ENCODE measurements at regions not wholly inside any gene's neighbourhood (a gene's known extent, or its start where the extent isn't known, plus 50 kb on each side); places are given as distances from the start of the nearest gene placed in this dataset.
"Not testable (repeated sequence)": the region's sequence is repeated elsewhere in the genome, so short reads cannot be mapped to it uniquely, and the experiment has no call there.

DNA sequence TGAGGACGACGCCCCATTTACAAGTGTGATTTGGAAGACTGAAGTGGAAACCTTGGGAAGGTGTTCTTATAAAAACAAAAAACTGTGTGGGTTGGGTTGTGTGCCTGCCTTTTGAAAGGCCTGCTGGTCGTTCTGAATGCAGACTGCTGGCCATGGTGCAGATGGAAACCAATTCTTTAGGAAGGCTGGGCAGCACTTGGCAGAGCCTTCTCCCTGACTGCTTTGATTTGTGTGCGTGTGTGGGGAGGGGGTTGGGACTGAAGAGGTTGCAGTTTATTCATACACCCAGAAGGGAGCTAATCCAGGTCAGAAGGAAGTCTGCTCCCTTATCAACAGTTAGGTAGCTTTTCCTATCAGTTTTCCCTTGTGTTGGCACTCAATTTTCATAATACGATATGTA lies 288.7 kb downstream of the SOX2 start:
- no peak for DNase-seq

DNA sequence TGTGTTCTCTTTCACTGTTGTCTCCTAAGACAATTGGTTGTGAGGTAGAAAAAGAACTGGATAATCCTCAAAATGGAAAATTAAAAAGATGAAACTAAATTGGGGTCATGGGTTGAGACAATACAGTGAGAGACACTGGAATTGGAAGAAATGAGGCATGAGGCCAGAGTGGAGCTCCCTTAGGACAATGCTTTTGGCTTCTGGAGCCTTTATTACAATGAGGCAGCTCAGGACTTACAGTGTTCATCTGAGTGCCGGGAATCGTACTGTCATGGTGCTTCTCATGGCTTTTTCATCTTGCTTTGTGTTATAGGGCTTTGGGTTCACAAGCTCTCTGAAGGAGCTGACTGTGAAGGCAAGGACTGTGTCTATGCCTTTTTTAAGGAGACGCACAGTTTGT lies 293.5 kb downstream of the SOX2 start:
- DNase-seq = no peak

DNA sequence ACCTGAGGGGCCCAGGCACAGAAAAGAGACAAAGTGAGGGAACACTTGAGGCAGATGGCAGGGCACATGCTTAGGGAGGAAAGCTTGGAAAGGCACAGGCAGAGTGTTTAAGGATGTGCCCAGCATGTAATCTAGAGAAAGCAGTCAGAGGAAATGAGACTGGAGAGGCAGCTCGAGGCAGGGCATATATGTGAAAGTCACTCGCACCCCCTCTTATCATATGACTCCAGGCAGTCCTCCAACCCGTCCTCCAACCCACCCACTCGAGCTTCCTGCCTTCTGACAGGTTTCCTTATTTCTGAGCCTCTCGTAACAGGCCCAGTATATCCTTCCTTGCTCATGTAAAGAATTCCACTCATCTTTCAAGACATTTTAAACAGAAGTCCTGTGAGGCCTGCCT lies 294.0 kb downstream of the SOX2 start:
- no peak for DNase-seq

- DNase-seq = no peak
Measured at GRCh38 chr3:182006431-182006830, 294.7 kb downstream of the SOX2 start.

- no peak for DNase-seq
Measured at GRCh38 chr3:182007441-182007840, 295.7 kb downstream of the SOX2 start.

GRCh38 chr3:182018361-182018760 lies 306.6 kb downstream of the SOX2 start:
- no peak for DNase-seq

DNA sequence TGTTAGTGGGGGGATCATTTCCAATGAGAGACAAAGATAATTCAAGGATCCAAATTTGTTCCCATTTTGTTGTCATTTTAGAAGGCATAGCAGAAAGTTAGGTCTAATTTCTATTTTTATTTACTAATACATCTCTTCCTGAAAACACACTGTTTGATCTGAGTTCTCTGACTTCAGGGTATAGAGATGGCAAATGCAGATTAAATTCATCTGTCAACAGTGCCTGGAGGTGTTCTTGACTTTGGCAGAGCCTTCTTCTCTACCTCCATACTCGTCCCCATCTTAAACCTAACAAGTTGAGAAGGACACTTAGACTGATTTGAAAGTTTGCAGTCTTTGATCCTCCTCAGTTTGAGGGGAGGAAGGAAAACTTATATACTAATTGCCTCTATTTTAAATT lies 308.2 kb downstream of the SOX2 start:
- DNase-seq = no peak

DNA sequence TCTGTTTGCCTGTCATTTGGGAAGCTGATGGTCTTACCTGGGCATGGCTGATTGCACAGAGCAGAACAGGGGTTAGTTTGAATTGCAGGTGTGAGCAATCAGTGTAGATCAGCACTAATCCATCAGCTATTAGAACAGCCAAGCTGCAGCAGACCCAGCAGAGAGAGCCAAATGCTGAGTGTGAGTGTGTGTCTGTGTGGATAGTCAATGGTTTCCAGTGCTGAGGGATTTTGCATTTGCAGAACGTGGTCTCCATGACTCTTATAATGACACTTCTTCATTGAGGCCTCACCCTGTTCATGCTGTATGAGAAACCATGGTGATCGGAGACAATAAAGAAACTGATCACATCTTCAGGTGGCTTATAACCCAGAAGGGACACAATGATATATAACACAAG lies 312.1 kb downstream of the SOX2 start:
- no peak for DNase-seq

DNA sequence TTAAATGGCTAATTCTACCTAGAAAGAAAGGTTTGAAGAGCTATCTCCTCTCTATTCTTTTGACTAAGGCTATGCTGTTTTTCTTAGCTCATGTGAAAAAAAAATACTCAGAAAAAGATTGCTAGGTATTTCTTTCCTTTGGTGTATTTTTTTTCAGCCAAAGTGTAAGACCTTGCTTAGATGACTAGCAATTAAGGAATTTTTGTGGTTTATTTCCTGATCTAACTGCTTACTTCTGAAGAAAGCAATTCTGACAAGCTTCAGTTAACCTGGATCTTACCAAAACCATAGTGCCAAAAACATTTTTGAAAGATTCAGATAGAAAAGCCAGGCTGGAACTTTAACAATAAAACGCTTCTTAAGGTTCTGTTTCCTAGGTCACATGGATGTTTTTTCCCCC lies 315.6 kb downstream of the SOX2 start:
- no peak for DNase-seq

- DNase-seq = no peak
Measured at GRCh38 chr3:182028081-182028480, 316.4 kb downstream of the SOX2 start.

DNA sequence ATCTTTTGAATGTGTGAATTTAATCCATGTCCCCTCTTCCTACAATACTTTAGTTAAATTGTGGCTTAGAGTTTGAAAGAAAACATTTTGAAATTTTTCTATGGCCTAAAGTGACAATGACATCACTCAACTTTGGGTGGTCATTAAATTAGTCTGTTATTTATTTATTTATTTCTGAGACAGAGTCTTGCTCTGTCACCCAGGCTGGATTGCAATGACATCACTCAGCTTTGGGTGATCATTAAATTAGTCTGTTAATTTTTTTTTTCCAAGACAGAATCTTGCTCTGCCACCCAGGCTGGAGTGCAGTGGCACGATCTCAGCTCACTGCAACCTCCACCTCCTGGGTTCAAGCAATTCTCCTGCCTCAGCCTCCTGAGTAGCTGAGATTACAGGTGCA lies 322.5 kb downstream of the SOX2 start:
- not testable (repeated sequence) for DNase-seq

- DNase-seq = no peak
Measured at GRCh38 chr3:182035324-182035723, 323.6 kb downstream of the SOX2 start.

- DNase-seq = no peak
Measured at GRCh38 chr3:182036382-182036781, 324.7 kb downstream of the SOX2 start.

GRCh38 chr3:182041668-182042291 lies 330.1 kb downstream of the SOX2 start:
- no peak for DNase-seq

- DNase-seq = no peak
Measured at GRCh38 chr3:182045736-182046135, 334.0 kb downstream of the SOX2 start.

GRCh38 chr3:182046166-182046764 lies 334.5 kb downstream of the SOX2 start:
- no peak for DNase-seq

DNA sequence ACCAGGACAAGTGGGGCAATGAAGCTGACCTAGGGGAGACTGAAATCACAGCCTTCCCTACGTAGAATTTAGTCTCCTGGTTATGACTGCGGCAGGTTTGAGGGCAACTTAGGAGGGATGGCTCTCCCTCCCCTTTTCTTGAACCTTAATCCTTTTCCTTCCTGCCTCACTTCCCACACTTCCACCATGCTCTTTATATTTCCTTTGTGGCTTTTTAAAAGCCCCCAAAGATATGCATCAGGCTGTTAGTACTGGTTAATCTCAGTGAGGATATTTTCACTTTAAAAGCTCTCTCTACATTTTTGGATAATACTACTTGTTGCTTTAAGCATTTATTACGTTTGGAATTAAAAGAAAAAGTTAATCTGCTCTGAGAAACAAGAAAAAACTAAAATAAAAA lies 339.2 kb downstream of the SOX2 start:
- DNase-seq = no peak

DNA sequence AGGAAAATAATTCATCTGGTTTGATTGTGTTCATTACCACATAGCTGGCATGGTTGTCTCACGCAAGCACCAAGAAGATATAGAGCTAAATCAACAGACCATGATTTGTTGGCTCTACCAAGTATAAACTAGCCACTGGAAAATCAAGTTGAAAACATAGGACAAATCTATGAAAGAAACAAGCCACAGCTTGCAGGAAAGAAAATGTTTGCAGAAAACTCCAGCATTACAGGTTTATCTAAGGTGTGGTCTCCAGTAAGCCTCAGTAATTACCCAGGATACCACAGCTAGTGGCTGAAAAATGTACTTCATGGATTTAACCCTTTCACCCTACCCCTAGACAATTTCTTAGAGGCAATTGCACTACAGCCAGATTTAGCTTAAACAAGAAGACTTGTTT lies 340.6 kb downstream of the SOX2 start:
- no peak for DNase-seq

DNA sequence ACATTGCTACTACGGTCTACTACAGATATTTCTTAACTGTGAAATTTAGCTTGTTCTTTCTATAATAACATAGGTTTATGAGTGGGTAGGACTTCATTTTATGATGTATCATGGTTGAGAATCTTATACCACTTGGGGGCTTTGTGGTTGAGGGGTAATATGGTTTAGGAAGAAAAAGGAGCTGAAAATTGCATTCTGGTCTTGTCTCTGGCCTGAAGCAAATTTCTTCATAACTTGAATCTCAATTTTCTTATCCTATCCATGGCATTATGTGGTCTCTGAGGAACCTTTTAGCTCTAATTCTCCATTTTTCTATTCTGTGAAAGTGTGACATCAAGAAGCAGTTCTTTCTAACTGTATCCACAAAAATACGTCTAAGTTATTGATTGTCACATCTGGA lies 341.0 kb downstream of the SOX2 start:
- no peak for DNase-seq

- DNase-seq = no peak
Measured at GRCh38 chr3:182058488-182058887, 346.8 kb downstream of the SOX2 start.

DNA sequence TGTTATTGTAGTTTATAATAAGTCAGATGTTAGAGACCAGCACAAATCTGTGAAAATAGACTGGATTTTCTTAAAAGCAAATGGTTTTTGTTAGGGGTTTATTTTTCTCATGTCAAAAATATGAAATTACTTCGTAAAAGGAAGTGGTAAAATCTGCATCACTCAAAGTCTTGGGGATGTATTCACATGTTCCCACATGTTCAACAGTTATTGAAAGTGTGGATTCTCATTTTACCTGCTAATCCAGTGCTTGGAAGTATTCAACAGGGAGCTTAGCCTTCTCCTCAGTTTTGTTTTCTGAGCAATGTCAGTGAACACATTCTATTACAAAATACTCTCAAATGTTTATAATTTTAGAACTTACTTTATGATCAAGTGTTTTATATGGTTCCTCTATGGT lies 352.0 kb downstream of the SOX2 start:
- no peak for DNase-seq

DNA sequence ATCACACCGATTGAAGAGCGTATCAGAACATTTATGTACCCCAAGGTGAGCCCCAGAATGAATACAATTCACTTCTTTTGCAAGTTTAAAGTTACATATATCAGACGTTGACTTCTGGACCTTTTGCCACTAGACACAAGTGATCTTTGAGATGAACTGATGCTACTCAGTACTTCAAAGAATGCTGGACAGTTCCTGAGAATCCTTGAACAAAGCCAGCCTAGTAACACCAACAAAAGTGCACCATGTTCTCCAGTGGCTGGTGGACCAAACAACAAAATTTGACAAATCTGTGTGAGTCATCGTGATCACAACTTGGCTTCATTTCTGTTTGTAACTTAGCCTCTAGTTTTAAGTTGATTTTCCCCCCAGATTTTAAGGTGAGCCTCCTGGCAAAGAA lies 355.7 kb downstream of the SOX2 start:
- no peak for DNase-seq

DNA sequence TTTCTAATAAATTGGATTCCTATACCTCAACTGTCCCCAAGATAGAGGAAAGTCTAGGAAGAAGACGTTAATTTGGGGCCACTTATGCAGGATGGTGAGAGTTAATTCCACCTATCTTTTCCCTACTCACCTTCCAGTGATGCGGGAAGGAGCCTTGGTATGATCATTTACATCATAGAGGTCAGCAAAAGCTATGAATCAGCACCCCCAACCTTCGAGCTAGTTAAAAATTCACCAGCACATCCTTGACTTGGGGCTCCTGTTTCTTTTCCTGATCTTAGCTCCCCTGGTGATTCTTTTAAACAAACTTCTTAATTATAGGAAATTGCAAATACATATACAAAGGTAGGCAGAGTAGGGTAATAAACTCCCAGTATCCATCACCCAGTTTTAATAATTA lies 366.6 kb downstream of the SOX2 start:
- no peak for DNase-seq

GRCh38 chr3:182078929-182079328 lies 367.2 kb downstream of the SOX2 start:
- DNase-seq = no peak

DNA sequence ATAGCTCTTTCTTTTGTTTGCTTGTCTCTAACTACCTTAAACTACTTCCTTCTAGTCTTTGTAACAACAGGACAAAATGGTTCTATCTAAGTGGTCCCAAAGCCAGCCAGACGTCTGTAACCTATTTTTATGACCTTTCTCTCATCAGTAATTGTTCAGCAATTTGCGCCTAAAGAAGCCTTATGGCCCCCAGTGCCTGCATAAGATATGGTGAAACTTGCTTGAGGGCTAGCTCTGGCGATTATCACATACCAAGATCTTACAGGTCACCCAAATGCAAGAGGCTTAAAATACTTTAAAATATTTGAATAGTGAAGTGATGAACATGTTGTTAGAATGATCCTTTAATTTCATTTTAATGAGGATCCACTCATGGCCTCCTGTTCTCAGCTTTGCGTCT lies 369.4 kb downstream of the SOX2 start:
- no peak for DNase-seq

Measured in NCI-H1436 treated with DMSO at 0.1 percent for 48 hours (cell line).